ENCODE measurements at regions not wholly inside any gene's neighbourhood (a gene's known extent, or its start where the extent isn't known, plus 50 kb on each side); places are given as distances from the start of the nearest gene placed in this dataset.
"Not testable (repeated sequence)": the region's sequence is repeated elsewhere in the genome, so short reads cannot be mapped to it uniquely, and the experiment has no call there.

- Histone ChIP-seq H3K4me1 (ENCODE audit: insufficient read depth, low read length) (no peaks in the 10 kb centered on the region), H3K9ac (ENCODE audit: low read depth, low read length) (no peak overlapping the region), H3K9me3 (ENCODE audit: insufficient read depth, low read depth, low read length) (no peaks in the 10 kb centered on the region), H3K36me3 (ENCODE audit: insufficient read depth, low read depth, low read length) (no peaks in the 10 kb centered on the region), H3K27ac (ENCODE audit: low read length) (no peak overlapping the region), H3K27me3 (ENCODE audit: insufficient read depth, low read length) (no peaks in the 10 kb centered on the region), H3K4me3 (ENCODE audit: low read length) (no peak overlapping the region)
Measured at GRCh38 chr3:164748626-164749025, 329.7 kb downstream of the SI start.

- no peak overlapping the region for H3K9ac ChIP-seq (ENCODE audit: low read depth, low read length)
- H3K4me1 ChIP-seq (ENCODE audit: insufficient read depth, low read length) = no peaks in the 10 kb centered on the region; the same call in 1 of the 2 replicates
- no peaks in the 10 kb centered on the region for H3K9me3 ChIP-seq (ENCODE audit: insufficient read depth, low read depth, low read length)
- H3K27me3 ChIP-seq (ENCODE audit: insufficient read depth, low read length) = no peaks in the 10 kb centered on the region
- no peak overlapping the region for H3K27ac ChIP-seq (ENCODE audit: low read length)
- no peak overlapping the region for H3K4me3 ChIP-seq (ENCODE audit: low read length)
- H3K36me3 ChIP-seq (ENCODE audit: insufficient read depth, low read depth, low read length) = no peaks in the 10 kb centered on the region
Measured at GRCh38 chr3:164741869-164742268, 336.4 kb downstream of the SI start.

GRCh38 chr3:164737174-164737573 is 341.1 kb downstream of the SI start:
- H3K4me1 ChIP-seq (ENCODE audit: insufficient read depth, low read length) = no peaks in the 10 kb centered on the region; the same call in 1 of the 2 replicates

DNA sequence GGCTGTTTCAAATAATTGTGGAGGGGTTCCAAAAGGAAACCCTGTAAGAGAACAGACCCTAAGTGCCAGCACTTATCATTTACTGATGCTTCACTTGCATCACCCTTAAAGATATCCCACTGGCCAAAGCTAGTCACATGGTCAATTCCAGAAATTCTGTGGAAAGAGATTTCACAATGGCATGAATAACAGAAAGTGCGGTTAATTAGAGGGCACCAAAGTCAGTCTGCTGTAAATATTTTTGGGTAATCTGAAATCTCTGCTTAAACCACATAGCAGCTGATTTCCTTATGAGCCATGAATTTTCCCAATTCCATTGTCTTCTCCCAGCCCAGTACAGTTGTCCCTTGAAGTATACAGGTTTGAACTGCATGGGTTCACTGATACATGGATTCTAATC is 346.1 kb downstream of the SI start:
- no peak overlapping the region for H3K9ac ChIP-seq (ENCODE audit: low read depth, low read length)
- H3K4me3 ChIP-seq (ENCODE audit: low read length) = no peak overlapping the region
- peaks cover 6% of the 10 kb centered on the region; the same call in 1 of the 2 replicates for H3K4me1 ChIP-seq (ENCODE audit: insufficient read depth, low read length)
- no peaks in the 10 kb centered on the region for H3K9me3 ChIP-seq (ENCODE audit: insufficient read depth, low read depth, low read length)
- no peaks in the 10 kb centered on the region for H3K36me3 ChIP-seq (ENCODE audit: insufficient read depth, low read depth, low read length)
- H3K27ac ChIP-seq (ENCODE audit: low read length) = no peak overlapping the region
- H3K27me3 ChIP-seq (ENCODE audit: insufficient read depth, low read length) = no peaks in the 10 kb centered on the region

More at GRCh38 chr3:164737174-164737573, 341.1 kb downstream of the SI start:
- Histone ChIP-seq H3K36me3 (ENCODE audit: insufficient read depth, low read depth, low read length) (no peaks in the 10 kb centered on the region), H3K9ac (ENCODE audit: low read depth, low read length) (no peak overlapping the region), H3K9me3 (ENCODE audit: insufficient read depth, low read depth, low read length) (no peaks in the 10 kb centered on the region), H3K27ac (ENCODE audit: low read length) (no peak overlapping the region), H3K27me3 (ENCODE audit: insufficient read depth, low read length) (no peaks in the 10 kb centered on the region), H3K4me3 (ENCODE audit: low read length) (no peak overlapping the region)

DNA sequence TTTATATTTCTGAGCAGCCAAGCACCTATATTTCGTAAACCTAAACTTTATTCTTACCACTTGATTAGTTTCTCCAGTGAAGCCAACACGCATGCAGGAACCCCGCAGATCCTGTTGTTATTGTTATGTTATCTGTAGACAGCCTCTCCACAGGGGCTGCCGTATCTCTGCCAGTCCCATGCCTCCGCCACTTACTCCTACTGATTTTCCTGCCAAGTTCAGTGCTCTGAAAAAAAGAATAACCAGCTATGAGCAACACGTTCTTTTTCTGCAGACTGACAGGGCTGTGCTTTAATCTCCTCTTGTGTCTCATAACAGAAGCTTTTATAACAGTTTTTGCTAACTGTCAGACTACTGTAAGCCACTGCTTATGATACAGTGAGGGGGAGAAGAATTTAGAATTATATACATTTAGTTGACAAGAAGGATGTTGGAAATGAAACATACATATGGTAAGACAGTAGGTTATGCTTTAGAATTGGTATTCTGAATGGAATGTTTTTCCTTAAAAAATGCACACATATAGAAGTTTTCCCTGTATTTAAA is 347.4 kb downstream of the SI start:
- Histone ChIP-seq H3K4me3 (ENCODE audit: low read length) (no peak overlapping the region), H3K4me1 (ENCODE audit: insufficient read depth, low read length) (peaks cover 6% of the 10 kb centered on the region; the same call in 1 of the 2 replicates), H3K36me3 (ENCODE audit: insufficient read depth, low read depth, low read length) (no peaks in the 10 kb centered on the region), H3K27ac (ENCODE audit: low read length) (no peak overlapping the region), H3K9me3 (ENCODE audit: insufficient read depth, low read depth, low read length) (no peaks in the 10 kb centered on the region), H3K27me3 (ENCODE audit: insufficient read depth, low read length) (no peaks in the 10 kb centered on the region), H3K9ac (ENCODE audit: low read depth, low read length) (no peak overlapping the region)

DNA sequence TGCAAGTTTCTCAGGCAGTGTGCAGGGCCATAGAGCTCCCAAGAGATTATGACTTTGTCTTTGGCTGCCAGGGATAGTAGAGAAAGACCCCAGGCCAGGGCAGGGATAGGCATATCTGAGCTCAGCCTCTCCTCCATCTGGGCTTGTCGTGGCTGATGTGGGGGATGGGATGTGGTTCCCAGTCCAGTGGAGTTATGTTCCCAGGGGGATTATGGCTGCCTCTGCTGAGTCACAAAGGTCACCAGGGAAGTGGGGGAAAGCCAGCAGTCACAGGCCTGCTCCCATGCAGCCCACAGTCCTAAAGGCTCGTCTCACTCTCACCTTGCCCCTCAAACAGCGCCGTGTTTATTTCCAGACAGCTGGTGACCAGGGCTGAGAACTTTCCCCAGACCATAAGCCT is 354.9 kb downstream of the SI start:
- no peaks in the 10 kb centered on the region for H3K9me3 ChIP-seq (ENCODE audit: insufficient read depth, low read depth, low read length)
- H3K27ac ChIP-seq (ENCODE audit: low read length) = no peak overlapping the region
- H3K4me1 ChIP-seq (ENCODE audit: insufficient read depth, low read length) = no peaks in the 10 kb centered on the region
- H3K27me3 ChIP-seq (ENCODE audit: insufficient read depth, low read length) = no peaks in the 10 kb centered on the region
- H3K4me3 ChIP-seq (ENCODE audit: low read length) = no peak overlapping the region
- no peak overlapping the region for H3K9ac ChIP-seq (ENCODE audit: low read depth, low read length)
- H3K36me3 ChIP-seq (ENCODE audit: insufficient read depth, low read depth, low read length) = no peaks in the 10 kb centered on the region

GRCh38 chr3:164702808-164703207 is 375.5 kb downstream of the SI start:
- H3K36me3 ChIP-seq (ENCODE audit: insufficient read depth, low read depth, low read length); H3K4me3 ChIP-seq (ENCODE audit: low read length); H3K9ac ChIP-seq (ENCODE audit: low read depth, low read length); H3K9me3 ChIP-seq (ENCODE audit: insufficient read depth, low read depth, low read length); H3K4me1 ChIP-seq (ENCODE audit: insufficient read depth, low read length); H3K27ac ChIP-seq (ENCODE audit: low read length); H3K27me3 ChIP-seq (ENCODE audit: insufficient read depth, low read length): not testable (repeated sequence)

DNA sequence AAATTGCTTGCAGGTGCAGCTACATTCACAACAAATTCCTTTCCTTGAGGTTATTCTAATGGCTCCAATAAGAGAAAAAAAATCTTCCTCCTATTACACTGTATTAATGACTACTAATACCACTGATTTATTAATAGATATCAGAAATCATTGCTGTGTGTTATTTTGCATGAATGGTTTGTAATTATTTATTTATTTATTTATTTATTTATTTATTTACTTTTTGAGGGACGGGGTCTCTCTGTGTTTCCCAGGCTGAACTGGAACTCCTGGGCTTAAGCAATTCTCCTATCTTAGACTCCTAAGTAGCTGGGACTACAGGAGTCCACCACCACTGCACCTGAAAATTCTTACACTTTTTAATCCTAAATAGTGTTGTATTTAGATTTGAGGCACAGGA is 390.4 kb downstream of the SI start:
- Histone ChIP-seq H3K9me3 (ENCODE audit: insufficient read depth, low read depth, low read length) (no peaks in the 10 kb centered on the region), H3K27me3 (ENCODE audit: insufficient read depth, low read length) (no peaks in the 10 kb centered on the region), H3K9ac (ENCODE audit: low read depth, low read length) (no peak overlapping the region), H3K4me1 (ENCODE audit: insufficient read depth, low read length) (no peaks in the 10 kb centered on the region), H3K36me3 (ENCODE audit: insufficient read depth, low read depth, low read length) (no peaks in the 10 kb centered on the region), H3K27ac (ENCODE audit: low read length) (no peak overlapping the region), H3K4me3 (ENCODE audit: low read length) (no peak overlapping the region)

GRCh38 chr3:164687211-164687610 is 391.1 kb downstream of the SI start:
- Histone ChIP-seq H3K27me3 (ENCODE audit: insufficient read depth, low read length) (no peaks in the 10 kb centered on the region), H3K9me3 (ENCODE audit: insufficient read depth, low read depth, low read length) (no peaks in the 10 kb centered on the region), H3K4me1 (ENCODE audit: insufficient read depth, low read length) (no peaks in the 10 kb centered on the region), H3K27ac (ENCODE audit: low read length) (no peak overlapping the region), H3K36me3 (ENCODE audit: insufficient read depth, low read depth, low read length) (no peaks in the 10 kb centered on the region), H3K9ac (ENCODE audit: low read depth, low read length) (no peak overlapping the region), H3K4me3 (ENCODE audit: low read length) (no peak overlapping the region)

- H3K27ac ChIP-seq (ENCODE audit: low read length) = no peak overlapping the region
- H3K4me3 ChIP-seq (ENCODE audit: low read length) = no peak overlapping the region
- H3K36me3 ChIP-seq (ENCODE audit: insufficient read depth, low read depth, low read length) = no peaks in the 10 kb centered on the region
- no peaks in the 10 kb centered on the region for H3K27me3 ChIP-seq (ENCODE audit: insufficient read depth, low read length)
- no peaks in the 10 kb centered on the region for H3K9me3 ChIP-seq (ENCODE audit: insufficient read depth, low read depth, low read length)
- H3K9ac ChIP-seq (ENCODE audit: low read depth, low read length) = no peak overlapping the region
- no peaks in the 10 kb centered on the region for H3K4me1 ChIP-seq (ENCODE audit: insufficient read depth, low read length)
Measured at GRCh38 chr3:164683489-164683888, 394.8 kb downstream of the SI start.

DNA sequence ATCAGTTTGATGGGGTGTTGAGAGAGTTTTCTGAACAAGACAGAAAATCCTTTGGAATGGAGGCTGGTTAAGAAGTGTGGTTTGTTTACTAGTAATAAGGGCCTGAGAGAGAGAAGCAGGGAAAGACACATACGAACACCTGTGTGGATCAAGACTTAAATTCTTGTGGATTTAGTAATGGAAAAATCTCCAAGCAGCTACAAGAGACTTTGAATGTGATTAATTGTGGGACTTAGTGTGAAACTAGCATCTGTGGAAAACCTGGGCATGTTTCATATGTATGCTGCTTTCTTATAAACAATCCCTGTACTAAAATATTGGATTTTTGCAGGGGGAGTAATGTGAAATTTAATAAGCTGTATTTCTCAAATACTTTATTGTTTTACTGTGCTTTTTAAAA is 399.1 kb downstream of the SI start:
- Histone ChIP-seq H3K9me3 (ENCODE audit: insufficient read depth, low read depth, low read length) (no peaks in the 10 kb centered on the region), H3K4me1 (ENCODE audit: insufficient read depth, low read length) (no peaks in the 10 kb centered on the region), H3K27me3 (ENCODE audit: insufficient read depth, low read length) (no peaks in the 10 kb centered on the region), H3K27ac (ENCODE audit: low read length) (no peak overlapping the region), H3K4me3 (ENCODE audit: low read length) (no peak overlapping the region), H3K36me3 (ENCODE audit: insufficient read depth, low read depth, low read length) (no peaks in the 10 kb centered on the region), H3K9ac (ENCODE audit: low read depth, low read length) (no peak overlapping the region)

DNA sequence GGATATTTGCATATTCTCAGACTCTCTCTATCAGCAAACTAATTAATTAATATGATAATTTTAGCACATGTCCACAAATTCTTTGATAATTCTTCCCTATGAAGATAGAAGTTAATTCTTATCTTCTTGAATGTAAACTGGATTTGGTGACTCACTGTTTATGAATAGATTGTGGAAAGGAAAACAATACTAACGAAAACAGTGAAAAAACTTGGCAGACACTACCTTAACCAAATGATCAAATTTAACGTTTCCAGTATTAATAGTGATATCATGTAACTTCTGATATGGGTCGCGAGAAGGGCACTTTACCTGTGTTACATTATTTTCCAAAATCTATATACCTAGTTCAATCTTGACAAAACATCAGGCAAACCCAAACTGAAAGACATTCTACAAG is 401.0 kb downstream of the SI start:
- Histone ChIP-seq H3K4me3 (ENCODE audit: low read length) (no peak overlapping the region), H3K9me3 (ENCODE audit: insufficient read depth, low read depth, low read length) (no peaks in the 10 kb centered on the region), H3K9ac (ENCODE audit: low read depth, low read length) (no peak overlapping the region), H3K4me1 (ENCODE audit: insufficient read depth, low read length) (no peaks in the 10 kb centered on the region), H3K27me3 (ENCODE audit: insufficient read depth, low read length) (no peaks in the 10 kb centered on the region), H3K27ac (ENCODE audit: low read length) (no peak overlapping the region), H3K36me3 (ENCODE audit: insufficient read depth, low read depth, low read length) (no peaks in the 10 kb centered on the region)

Data from iPS-20b (cell line).